NCI-H460 (cell line): ENCODE measurements at regions not wholly inside any gene's neighbourhood (a gene's known extent, or its start where the extent isn't known, plus 50 kb on each side); places are given as distances from the start of the nearest gene placed in this dataset.

Source experiments
- DNase-seq: peaks from one replicate; pipeline ENCODE4 v3.0.0-alpha.2; 2016; ENCODE audit warnings: low read depth; ENCODE audit errors: extremely low read depth

DNA sequence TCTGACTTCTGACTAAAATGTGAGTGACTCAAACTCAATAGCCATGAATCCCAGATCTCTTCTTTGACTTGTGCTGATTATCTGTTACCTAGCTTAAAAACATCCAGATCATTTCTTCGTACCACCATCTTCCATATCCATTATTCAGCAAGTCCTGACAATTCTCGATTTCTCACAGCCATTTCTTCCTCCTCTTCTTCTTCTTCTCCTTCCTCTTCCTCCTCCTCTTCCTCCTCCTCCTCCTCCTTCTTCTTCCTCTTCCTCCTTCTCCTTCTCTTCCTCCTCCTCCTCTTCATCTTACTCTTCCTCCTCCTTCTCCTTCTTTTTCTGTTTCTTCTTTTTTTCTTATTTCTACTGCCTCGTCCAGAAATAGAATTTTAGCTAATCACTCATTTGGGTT is 77.0 kb upstream of the MAP1B start:
- no peak for DNase-seq

DNA sequence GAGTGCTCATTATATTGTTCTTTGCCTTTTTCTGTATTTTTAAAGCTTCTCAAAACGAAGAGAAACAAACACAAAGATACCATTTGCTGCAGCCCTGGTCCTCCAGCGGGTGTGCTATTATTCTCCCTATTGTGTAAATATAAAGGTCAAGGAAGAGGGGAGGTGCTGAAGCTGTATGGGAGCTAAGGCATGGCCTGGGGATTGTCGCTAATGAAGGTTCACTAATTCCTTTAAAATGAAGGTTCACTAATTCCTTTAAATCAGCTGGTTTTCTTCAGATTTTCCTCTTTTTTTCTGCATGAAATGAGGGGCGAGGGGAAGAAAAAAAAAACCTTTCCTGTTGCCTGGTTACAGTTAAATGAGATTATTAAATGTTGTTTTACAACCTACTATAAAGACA is 74.5 kb upstream of the MAP1B start:
- no peak for DNase-seq

GRCh38 chr5:72034770-72035169 is 72.5 kb upstream of the MAP1B start:
- DNase-seq: no peak

- DNase-seq: no peak
These were observed 71.4 kb upstream of the MAP1B start for GRCh38 chr5:72035831-72036230.

DNA sequence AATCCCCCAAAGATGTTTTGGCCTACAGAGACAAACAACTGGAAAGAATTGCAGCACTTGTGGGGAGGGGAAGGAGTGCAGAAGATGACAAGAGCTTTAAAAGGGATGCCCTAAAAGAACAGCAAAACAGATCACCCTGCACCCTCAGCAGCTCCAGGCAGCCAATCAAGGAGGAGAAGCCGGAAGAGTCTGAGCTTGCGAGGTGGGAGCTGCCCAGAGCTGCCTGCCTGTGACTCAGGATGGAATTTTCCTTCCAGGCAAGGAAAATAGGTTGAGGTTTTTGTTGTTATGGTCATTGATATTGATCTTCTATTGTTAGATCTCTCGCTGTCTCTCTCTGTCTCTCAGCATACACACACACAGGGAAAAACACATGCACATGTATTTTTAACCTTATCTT is 70.3 kb upstream of the MAP1B start:
- no peak for DNase-seq

DNA sequence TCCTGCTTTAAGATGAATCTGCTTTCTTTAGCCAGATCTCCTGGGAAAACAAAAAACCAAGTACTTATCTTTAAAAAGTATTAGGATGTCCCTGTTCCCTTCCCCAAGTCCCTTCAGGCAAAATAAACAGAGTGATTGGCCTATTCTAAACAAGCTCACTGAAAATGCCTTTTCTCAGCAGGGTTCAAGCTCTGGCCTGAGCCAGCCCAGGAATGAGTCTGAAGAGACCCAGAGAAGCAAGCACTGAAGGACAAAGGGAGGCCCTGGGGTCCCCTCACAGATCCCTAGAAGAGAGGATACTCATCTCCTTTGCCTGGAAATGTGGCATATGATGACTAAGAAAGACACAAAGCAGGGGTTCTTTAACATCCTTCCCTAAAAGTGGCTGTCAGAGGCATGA is 66.8 kb upstream of the MAP1B start:
- no peak for DNase-seq

DNA sequence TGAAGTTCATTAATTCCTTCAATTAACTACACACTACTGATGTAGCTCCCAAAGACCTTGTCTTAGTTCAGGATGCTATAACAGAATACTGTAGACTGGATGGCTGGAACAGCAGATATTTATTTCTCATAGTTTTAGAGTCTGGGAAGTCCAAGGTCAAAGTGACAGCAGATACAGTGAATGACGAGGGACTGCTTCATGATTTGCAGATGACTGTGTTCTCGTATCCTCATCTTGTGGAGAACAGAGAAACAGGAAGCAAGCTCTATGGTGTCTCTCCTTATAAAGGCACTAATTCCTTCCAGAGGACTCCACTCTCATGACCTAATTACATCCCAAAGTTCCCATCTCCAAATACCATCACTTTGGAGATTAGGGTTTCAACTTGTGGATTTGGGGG is 65.6 kb upstream of the MAP1B start:
- DNase-seq: no peak

- no peak for DNase-seq
These were observed 65.2 kb upstream of the MAP1B start for GRCh38 chr5:72042097-72042496.

- no peak for DNase-seq
These were observed 61.6 kb upstream of the MAP1B start for GRCh38 chr5:72045692-72046091.

- DNase-seq: no peak
These were observed 61.2 kb upstream of the MAP1B start for GRCh38 chr5:72046106-72046505.

DNA sequence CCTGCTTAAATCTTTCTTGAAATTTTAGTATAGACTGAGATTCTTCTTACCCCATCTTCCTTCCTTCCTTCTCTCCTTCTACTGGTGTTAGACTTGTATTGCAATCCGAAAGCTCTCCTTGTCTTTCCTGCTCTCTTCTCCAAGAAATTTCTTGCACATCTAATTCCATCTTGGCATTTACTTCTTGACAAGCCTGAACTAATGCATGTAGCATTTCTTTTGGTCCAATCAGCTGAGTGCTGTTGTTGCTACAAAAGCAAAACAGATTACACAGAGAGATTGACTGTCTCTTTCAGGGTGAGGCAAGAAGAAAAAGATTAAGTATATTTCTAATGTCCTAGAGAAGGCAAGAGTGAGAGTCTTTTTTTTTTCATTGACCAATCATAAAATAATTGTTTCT is 51.6 kb upstream of the MAP1B start:
- no peak for DNase-seq
